GDM1 (cell line): ENCODE measurements at regions not wholly inside any gene's neighbourhood (a gene's known extent, or its start where the extent isn't known, plus 50 kb on each side); places are given as distances from the start of the nearest gene placed in this dataset.

Source experiments
- DNase-seq: peaks from one replicate; lab custom pipeline; 2025; lab: John Stamatoyannopoulos, UW

GRCh38 chr14:101504096-101504948 lies 57.0 kb upstream of the DIO3 start:
- no peak for DNase-seq

- no peak for DNase-seq
Observed at GRCh38 chr14:101505236-101505970, 55.9 kb upstream of the DIO3 start.

GRCh38 chr14:101506211-101506925 lies 54.9 kb upstream of the DIO3 start:
- DNase-seq = no peak

GRCh38 chr14:101506926-101507835 lies 54.1 kb upstream of the DIO3 start:
- DNase-seq = no peak

GRCh38 chr14:101507836-101508150 lies 53.5 kb upstream of the DIO3 start:
- no peak for DNase-seq

- DNase-seq = no peak
Observed at GRCh38 chr14:101508196-101508947, 52.9 kb upstream of the DIO3 start.

- DNase-seq = no peak
Observed at GRCh38 chr14:101508948-101509729, 52.2 kb upstream of the DIO3 start.

- DNase-seq = no peak
Observed at GRCh38 chr14:101509730-101510371, 51.4 kb upstream of the DIO3 start.

GRCh38 chr14:101511199-101511598 lies 50.1 kb upstream of the DIO3 start:
- DNase-seq = no peak
